Erythroblast (primary cell): ENCODE measurements at regions not wholly inside any gene's neighbourhood (a gene's known extent, or its start where the extent isn't known, plus 50 kb on each side); places are given as distances from the start of the nearest gene placed in this dataset.

Experiments
- GATA1 ChIP-seq: IDR thresholded peaks from 2 replicates; pipeline ENCODE4 v1.6.1; 2011; ENCODE audit warnings: low read depth, mild to moderate bottlenecking, control low read depth, low read length, moderate library complexity
- POLR2A ChIP-seq: IDR thresholded peaks from 2 replicates; pipeline ENCODE4 v1.6.1; 2011; ENCODE audit warnings: mild to moderate bottlenecking, low read length

- TF ChIP-seq POLR2A (no peak), GATA1 (no peak)
These were observed 80.0 kb downstream of the ETAA1 start for GRCh38 chr2:67476809-67477790.
